CD14-positive monocyte (primary cell): ENCODE measurements at regions not wholly inside any gene's neighbourhood (a gene's known extent, or its start where the extent isn't known, plus 50 kb on each side); places are given as distances from the start of the nearest gene placed in this dataset.

Source experiments
- DNase-seq, 3 donors: peaks; one replicate each; pipeline ENCODE4 v3.0.0-alpha.2; 2011 to 2022
- H2AFZ ChIP-seq: 2 replicates; pipeline ENCODE4 v1.6.0; 2012; ENCODE audit warnings: mild to moderate bottlenecking, low read depth, low read length, inconsistent platforms; ENCODE audit not compliant: insufficient read depth, poor library complexity, severe bottlenecking
- H3K27ac ChIP-seq, 2 donors: 1 replicate in 1 of 2; 2 replicates in 1 of 2; pipeline ENCODE4 v1.5.1; 2012 to 2013; ENCODE audit warnings: low read length in 2 of 2, control low read depth in 1 of 2, inconsistent platforms in 1 of 2, low read depth in 1 of 2, mild to moderate bottlenecking in 1 of 2
- H3K27me3 ChIP-seq, 2 donors: one replicate each; pipeline versions ENCODE4 v1.6.0 to v1.6.1; 2011 to 2013; ENCODE audit warnings: low read length in 2 of 2; ENCODE audit not compliant: control insufficient read depth in 2 of 2, insufficient read depth in 2 of 2
- H3K36me3 ChIP-seq, 2 donors: replicated peaks in 1 of 2; 1 replicate in 1 of 2; 2 replicates in 1 of 2; pipeline versions ENCODE4 v1.5.1 to v1.6.1; 2012 to 2013; ENCODE audit warnings: low read length in 2 of 2, control low read depth in 1 of 2, inconsistent platforms in 1 of 2, mild to moderate bottlenecking in 1 of 2; ENCODE audit not compliant: insufficient read depth in 2 of 2, control insufficient read depth in 1 of 2
- H3K4me1 ChIP-seq, 2 donors: 1 replicate in 1 of 2; 2 replicates in 1 of 2; pipeline versions ENCODE4 v1.5.1 to v1.6.1; 2012 to 2013; ENCODE audit warnings: low read length in 2 of 2, control low read depth in 1 of 2, inconsistent platforms in 1 of 2, mild to moderate bottlenecking in 1 of 2, moderate library complexity in 1 of 2; ENCODE audit not compliant: insufficient read depth in 2 of 2, control insufficient read depth in 1 of 2
- H3K4me2 ChIP-seq: replicated peaks from 2 replicates; pipeline ENCODE3; 2012; ENCODE audit warnings: low read length, moderate library complexity, mild to moderate bottlenecking; ENCODE audit not compliant: poor library complexity, severe bottlenecking; ENCODE audit errors: extremely low read depth
- H3K4me3 ChIP-seq, 3 experiments: fragments of 200-600 bp in 1 of 3; sonication (generic) in 1 of 3; replicated peaks in 1 of 3; 1 replicate in 2 of 3; 2 replicates in 1 of 3; pipeline ENCODE4 v1.5.1; 2011 to 2013; ENCODE audit warnings: low read length in 3 of 3, mild to moderate bottlenecking in 3 of 3, control low read depth in 2 of 3, low read depth in 2 of 3, inconsistent platforms in 1 of 3, moderate library complexity in 1 of 3
- H3K79me2 ChIP-seq: 2 replicates; pipeline ENCODE4 v1.6.0; 2012; ENCODE audit warnings: mild to moderate bottlenecking, control low read depth, inconsistent platforms, low read length, moderate library complexity; ENCODE audit not compliant: insufficient read depth
- H3K9ac ChIP-seq: 2 replicates; pipeline ENCODE4 v1.6.0; 2017; ENCODE audit warnings: low read length, mild to moderate bottlenecking; ENCODE audit not compliant: insufficient read depth, poor library complexity, severe bottlenecking
- H3K9me3 ChIP-seq, 2 donors: replicated peaks in 1 of 2; 1 replicate in 1 of 2; 2 replicates in 1 of 2; pipeline versions ENCODE4 v1.5.1 to v1.6.1; 2012 to 2013; ENCODE audit warnings: low read length in 2 of 2, control low read depth in 1 of 2; ENCODE audit not compliant: control insufficient read depth in 1 of 2, insufficient read depth in 1 of 2
- H4K20me1 ChIP-seq: 2 replicates; pipeline ENCODE4 v1.6.0; 2012; ENCODE audit warnings: mild to moderate bottlenecking, low read length, control low read depth, moderate library complexity; ENCODE audit not compliant: insufficient read depth
- H3K27ac Mint-ChIP-seq, 7 donors: one replicate each; pipeline ENCODE4 v1.8.0; 2020; ENCODE audit warnings: mild to moderate bottlenecking in 7 of 7, mixed read lengths in 7 of 7, moderate library complexity in 6 of 7, inconsistent platforms in 2 of 7
- H3K27me3 Mint-ChIP-seq, 3 donors: one replicate each; pipeline ENCODE4 v1.8.0; 2021 to 2022; ENCODE audit warnings: low read depth in 3 of 3, mild to moderate bottlenecking in 3 of 3, mixed read lengths in 3 of 3, moderate library complexity in 3 of 3, inconsistent platforms in 1 of 3
- H3K36me3 Mint-ChIP-seq, 2 donors: one replicate each; pipeline ENCODE4 v1.8.0; 2020; ENCODE audit warnings: mixed read lengths in 2 of 2, inconsistent platforms in 1 of 2, mild to moderate bottlenecking in 1 of 2
- H3K4me1 Mint-ChIP-seq: one replicate; pipeline ENCODE4 v1.8.0; 2020; ENCODE audit warnings: mild to moderate bottlenecking, mixed read lengths
- H3K4me3 Mint-ChIP-seq, 2 donors: one replicate each; pipeline ENCODE4 v1.8.0; 2020; ENCODE audit warnings: mild to moderate bottlenecking in 2 of 2, mixed read lengths in 2 of 2, moderate library complexity in 1 of 2
- H3K9me3 Mint-ChIP-seq, 7 donors: one replicate each; pipeline ENCODE4 v1.8.0; 2020 to 2022; ENCODE audit warnings: mixed read lengths in 7 of 7, mild to moderate bottlenecking in 6 of 7, moderate library complexity in 6 of 7, inconsistent platforms in 2 of 7
- CTCF ChIP-seq: fragments of 200-600 bp; IDR thresholded peaks from one replicate; pipeline ENCODE4 v1.8.0; 2022; ENCODE audit warnings: antibody characterized with exemption, mild to moderate bottlenecking
- WGBS: methylation state at CpG from one replicate; pipeline ENCODE4 v1.1.5; 2013; ENCODE audit warnings: missing lambda C conversion rate; ENCODE audit not compliant: insufficient coverage; 5-methylcytosine and 5-hydroxymethylcytosine counted together
- intact Hi-C, 2 donors: fragments of 100-400 bp; cut with micrococcal nuclease; formaldehyde crosslinking; loops; one replicate each; pipeline versions ENCODE4 v1.15.0 to v1.15.1; 2023

DNA sequence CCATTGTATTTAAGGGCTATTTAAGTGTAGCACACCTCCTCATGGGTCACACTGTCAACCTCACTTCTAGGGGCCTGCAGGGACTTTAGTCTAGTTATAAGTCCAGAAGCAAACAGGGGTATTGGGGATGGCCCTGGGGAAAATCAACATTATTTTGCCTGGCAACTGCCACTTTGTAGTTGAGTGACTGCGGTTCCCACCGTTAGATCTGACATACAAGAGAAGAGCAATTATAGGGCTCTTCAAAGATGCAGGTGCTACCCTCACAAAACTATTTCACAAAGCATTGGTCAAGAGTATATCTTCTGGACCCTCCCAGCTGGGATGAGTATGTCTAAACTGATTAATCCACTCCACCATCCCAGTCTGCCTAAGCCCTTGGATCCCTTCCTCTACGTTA, 133.0 kb upstream of the PCBD1 start:
- Histone ChIP-seq H3K9ac (no peak overlapping the region), H3K79me2 (no peaks in the 10 kb centered on the region), H3K4me2 (no peak overlapping the region), H3K4me1 (no peaks in the 10 kb centered on the region), H3K4me3 (no peak overlapping the region), H3K36me3 (no peaks in the 10 kb centered on the region), H3K9me3 (peaks cover 7 to 9% of the 10 kb centered on the region in 2 donors), H4K20me1 (no peaks in the 10 kb centered on the region), H3K27ac (no peak overlapping the region), H2AFZ (no peak overlapping the region), H3K27me3 (no peaks in the 10 kb centered on the region)
- H3K27ac Mint-ChIP-seq, result no peak overlapping the region
- H3K27me3 Mint-ChIP-seq, result peaks cover 2 to 3% (median 2%) of the 10 kb centered on the region in 3 donors
- no peaks in the 10 kb centered on the region for H3K36me3 Mint-ChIP-seq
- H3K4me3 Mint-ChIP-seq, result no peak overlapping the region
- DNase-seq, result no peak
- peaks cover 0 to 9% (median 8%) of the 10 kb centered on the region in 7 donors for H3K9me3 Mint-ChIP-seq
- WGBS, result 100% methylated on average over 1 of the region's 3 CpGs
- TF ChIP-seq CTCF, result no peak
- intact Hi-C loops, result no loop called here
- H3K4me1 Mint-ChIP-seq, result no peaks in the 10 kb centered on the region

GRCh38 chr10:71023704-71024283, 135.4 kb upstream of the PCBD1 start:
- no peak overlapping the region for H3K4me3 ChIP-seq
- H3K9me3 ChIP-seq, result peaks cover 7 to 9% of the 10 kb centered on the region in 2 donors
- H3K9me3 Mint-ChIP-seq, result peaks cover 0 to 9% (median 6%) of the 10 kb centered on the region in 7 donors
- DNase-seq, result no peak
- no peaks in the 10 kb centered on the region for H3K79me2 ChIP-seq
- H3K36me3 Mint-ChIP-seq, result no peaks in the 10 kb centered on the region
- H3K4me2 ChIP-seq, result no peak overlapping the region
- H3K36me3 ChIP-seq, result no peaks in the 10 kb centered on the region
- H3K27ac Mint-ChIP-seq, result no peak overlapping the region
- no peaks in the 10 kb centered on the region for H3K4me1 Mint-ChIP-seq
- H3K9ac ChIP-seq, result no peak overlapping the region
- no peak overlapping the region for H2AFZ ChIP-seq
- intact Hi-C loops, result no loop called here
- WGBS, result no CpG with 5 or more reads among the region's 5 CpGs
- H3K27me3 ChIP-seq, result no peaks in the 10 kb centered on the region
- no peaks in the 10 kb centered on the region for H3K4me1 ChIP-seq
- no peak overlapping the region for H3K4me3 Mint-ChIP-seq
- no peaks in the 10 kb centered on the region for H4K20me1 ChIP-seq
- H3K27me3 Mint-ChIP-seq, result peaks cover 0 to 3% (median 2%) of the 10 kb centered on the region in 3 donors
- no peak for TF ChIP-seq CTCF
- no peak overlapping the region for H3K27ac ChIP-seq
